ENCODE measurements at regions not wholly inside any gene's neighbourhood (a gene's known extent, or its start where the extent isn't known, plus 50 kb on each side); places are given as distances from the start of the nearest gene placed in this dataset.
"Not testable (repeated sequence)": the region's sequence is repeated elsewhere in the genome, so short reads cannot be mapped to it uniquely, and the experiment has no call there.

GRCh38 chr2:55811048-55811447, 112.5 kb downstream of the EFEMP1 start:
- DNase-seq (ENCODE audit: low read depth in 1 of 2, low spot score in 1 of 2) = no peak
- no peak for TF ChIP-seq JUND (IDR thresholded peaks at IDR 0.05; ENCODE audit: low read depth)
- in situ Hi-C loops (cut with HindIII; ENCODE audit: low pct_unique_long_range_greater_than_20kb, low sequenced_read_pairs) = no loop called here

- in situ Hi-C loops (cut with HindIII; ENCODE audit: low pct_unique_long_range_greater_than_20kb, low sequenced_read_pairs) = no loop called here
- no peak for TF ChIP-seq JUND (IDR thresholded peaks at IDR 0.05; ENCODE audit: low read depth)
Observed at GRCh38 chr2:55810622-55811020, 113.0 kb downstream of the EFEMP1 start.

GRCh38 chr2:55809875-55810621, 113.5 kb downstream of the EFEMP1 start:
- DNase-seq (ENCODE audit: low read depth in 1 of 2, low spot score in 1 of 2) = no peak
- in situ Hi-C loops (cut with HindIII; ENCODE audit: low pct_unique_long_range_greater_than_20kb, low sequenced_read_pairs) = no loop called here
- TF ChIP-seq JUND (IDR thresholded peaks at IDR 0.05; ENCODE audit: low read depth) = no peak

More at GRCh38 chr2:55810622-55811020, 113.0 kb downstream of the EFEMP1 start:
- no peak for DNase-seq (ENCODE audit: low read depth in 1 of 2, low spot score in 1 of 2)

- in situ Hi-C loops (cut with HindIII; ENCODE audit: low pct_unique_long_range_greater_than_20kb, low sequenced_read_pairs) = no loop called here
- no peak for DNase-seq (ENCODE audit: low read depth in 1 of 2, low spot score in 1 of 2)
- TF ChIP-seq JUND (IDR thresholded peaks at IDR 0.05; ENCODE audit: low read depth) = no peak
Observed at GRCh38 chr2:55807900-55808299, 114.3 kb upstream of the PNPT1 start.

GRCh38 chr2:55805686-55806085, 112.0 kb upstream of the PNPT1 start:
- in situ Hi-C loops (cut with HindIII; ENCODE audit: low pct_unique_long_range_greater_than_20kb, low sequenced_read_pairs) = no loop called here
- DNase-seq (ENCODE audit: low read depth in 1 of 2, low spot score in 1 of 2) = no peak
- no peak for TF ChIP-seq JUND (IDR thresholded peaks at IDR 0.05; ENCODE audit: low read depth)

GRCh38 chr2:55804535-55804934, 110.9 kb upstream of the PNPT1 start:
- TF ChIP-seq JUND (IDR thresholded peaks at IDR 0.05; ENCODE audit: low read depth) = no peak
- in situ Hi-C loops (cut with HindIII; ENCODE audit: low pct_unique_long_range_greater_than_20kb, low sequenced_read_pairs) = no loop called here

GRCh38 chr2:55802067-55802466, 108.4 kb upstream of the PNPT1 start:
- DNase-seq (ENCODE audit: low read depth in 1 of 2, low spot score in 1 of 2) = no peak
- in situ Hi-C loops (cut with HindIII; ENCODE audit: low pct_unique_long_range_greater_than_20kb, low sequenced_read_pairs) = no loop called here
- no peak for TF ChIP-seq JUND (IDR thresholded peaks at IDR 0.05; ENCODE audit: low read depth)

More at GRCh38 chr2:55804535-55804934, 110.9 kb upstream of the PNPT1 start:
- no peak for DNase-seq (ENCODE audit: low read depth in 1 of 2, low spot score in 1 of 2)

GRCh38 chr2:55801436-55801835, 107.8 kb upstream of the PNPT1 start:
- no peak for TF ChIP-seq JUND (IDR thresholded peaks at IDR 0.05; ENCODE audit: low read depth)

GRCh38 chr2:55799624-55800023, 106.0 kb upstream of the PNPT1 start:
- DNase-seq (ENCODE audit: low read depth in 1 of 2, low spot score in 1 of 2); in situ Hi-C loops (cut with HindIII; ENCODE audit: low pct_unique_long_range_greater_than_20kb, low sequenced_read_pairs): not testable (repeated sequence)

More at GRCh38 chr2:55801436-55801835, 107.8 kb upstream of the PNPT1 start:
- in situ Hi-C loops (cut with HindIII; ENCODE audit: low pct_unique_long_range_greater_than_20kb, low sequenced_read_pairs) = no loop called here
- no peak for DNase-seq (ENCODE audit: low read depth in 1 of 2, low spot score in 1 of 2)

GRCh38 chr2:55796121-55796520, 102.5 kb upstream of the PNPT1 start:
- in situ Hi-C loops (cut with HindIII; ENCODE audit: low pct_unique_long_range_greater_than_20kb, low sequenced_read_pairs) = no loop called here
- no peak for TF ChIP-seq JUND (IDR thresholded peaks at IDR 0.05; ENCODE audit: low read depth)
- DNase-seq (ENCODE audit: low read depth in 1 of 2, low spot score in 1 of 2) = no peak

- DNase-seq (ENCODE audit: low read depth in 1 of 2, low spot score in 1 of 2); in situ Hi-C loops (cut with HindIII; ENCODE audit: low pct_unique_long_range_greater_than_20kb, low sequenced_read_pairs): not testable (repeated sequence)
Observed at GRCh38 chr2:55793602-55794001, 100.0 kb upstream of the PNPT1 start.

GRCh38 chr2:55786280-55786679, 92.6 kb upstream of the PNPT1 start:
- no peak for TF ChIP-seq JUND (IDR thresholded peaks at IDR 0.05; ENCODE audit: low read depth)
- no peak for DNase-seq (ENCODE audit: low read depth in 1 of 2, low spot score in 1 of 2)
- in situ Hi-C loops (cut with HindIII; ENCODE audit: low pct_unique_long_range_greater_than_20kb, low sequenced_read_pairs) = no loop called here

- DNase-seq (ENCODE audit: low read depth in 1 of 2, low spot score in 1 of 2); in situ Hi-C loops (cut with HindIII; ENCODE audit: low pct_unique_long_range_greater_than_20kb, low sequenced_read_pairs): not testable (repeated sequence)
Observed at GRCh38 chr2:55783751-55784150, 90.1 kb upstream of the PNPT1 start.
